ENCODE measurements at regions not wholly inside any gene's neighbourhood (a gene's known extent, or its start where the extent isn't known, plus 50 kb on each side); places are given as distances from the start of the nearest gene placed in this dataset.

GRCh38 chr12:131407221-131408035 lies 303.5 kb upstream of the SFSWAP start:
- TF ChIP-seq, protein P1, sequence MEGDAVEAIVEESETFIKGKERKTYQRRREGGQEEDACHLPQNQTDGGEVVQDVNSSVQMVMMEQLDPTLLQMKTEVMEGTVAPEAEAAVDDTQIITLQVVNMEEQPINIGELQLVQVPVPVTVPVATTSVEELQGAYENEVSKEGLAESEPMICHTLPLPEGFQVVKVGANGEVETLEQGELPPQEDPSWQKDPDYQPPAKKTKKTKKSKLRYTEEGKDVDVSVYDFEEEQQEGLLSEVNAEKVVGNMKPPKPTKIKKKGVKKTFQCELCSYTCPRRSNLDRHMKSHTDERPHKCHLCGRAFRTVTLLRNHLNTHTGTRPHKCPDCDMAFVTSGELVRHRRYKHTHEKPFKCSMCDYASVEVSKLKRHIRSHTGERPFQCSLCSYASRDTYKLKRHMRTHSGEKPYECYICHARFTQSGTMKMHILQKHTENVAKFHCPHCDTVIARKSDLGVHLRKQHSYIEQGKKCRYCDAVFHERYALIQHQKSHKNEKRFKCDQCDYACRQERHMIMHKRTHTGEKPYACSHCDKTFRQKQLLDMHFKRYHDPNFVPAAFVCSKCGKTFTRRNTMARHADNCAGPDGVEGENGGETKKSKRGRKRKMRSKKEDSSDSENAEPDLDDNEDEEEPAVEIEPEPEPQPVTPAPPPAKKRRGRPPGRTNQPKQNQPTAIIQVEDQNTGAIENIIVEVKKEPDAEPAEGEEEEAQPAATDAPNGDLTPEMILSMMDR (IDR thresholded peaks at IDR 0.05; ENCODE audit: control extremely low read depth, extremely low read depth), result no peak
- Histone ChIP-seq H3K27me3 (ENCODE audit: control insufficient read depth in 3 of 3, insufficient read depth in 3 of 3, low read length in 2 of 3) (no peaks in the 10 kb centered on the region), H3K4me3 (no peak overlapping the region), H3K27ac (ENCODE audit: low read depth in 1 of 2, low read length in 1 of 2) (no peak overlapping the region), H3K9ac (ENCODE audit: insufficient read depth in 1 of 2, low read length in 2 of 2) (no peak overlapping the region), H3K9me3 (ENCODE audit: control insufficient read depth in 4 of 4, insufficient read depth in 3 of 4, low read length in 3 of 4) (peaks cover 0 to 3% (median 0%) of the 10 kb centered on the region in 4 donors), H3K36me3 (ENCODE audit: control insufficient read depth in 4 of 4, insufficient read depth in 4 of 4, low read length in 4 of 4) (no peaks in the 10 kb centered on the region), H3K4me1 (ENCODE audit: control insufficient read depth in 5 of 5, insufficient read depth in 5 of 5, low read length in 5 of 5) (peaks cover 0 to 2% (median 0%) of the 10 kb centered on the region in 5 donors)
- 51 to 69% methylated on average over 15 of the region's 15 CpGs for WGBS, 2 donors
- no peak for ATAC-seq (ENCODE audit: insufficient read depth, low FRiP score)
- DNase-seq, result no peak

- 87 to 88% methylated on average over 6 of the region's 6 CpGs for whole genome bisulfite sequencing, 2 donors
- H3K4me1 ChIP-seq (ENCODE audit: control insufficient read depth in 5 of 5, insufficient read depth in 5 of 5, low read length in 5 of 5), result peaks cover 0 to 2% (median 0%) of the 10 kb centered on the region in 5 donors
- no peak for ATAC-seq (ENCODE audit: insufficient read depth, low FRiP score)
These were observed 302.9 kb upstream of the SFSWAP start for GRCh38 chr12:131408036-131408365.

DNA sequence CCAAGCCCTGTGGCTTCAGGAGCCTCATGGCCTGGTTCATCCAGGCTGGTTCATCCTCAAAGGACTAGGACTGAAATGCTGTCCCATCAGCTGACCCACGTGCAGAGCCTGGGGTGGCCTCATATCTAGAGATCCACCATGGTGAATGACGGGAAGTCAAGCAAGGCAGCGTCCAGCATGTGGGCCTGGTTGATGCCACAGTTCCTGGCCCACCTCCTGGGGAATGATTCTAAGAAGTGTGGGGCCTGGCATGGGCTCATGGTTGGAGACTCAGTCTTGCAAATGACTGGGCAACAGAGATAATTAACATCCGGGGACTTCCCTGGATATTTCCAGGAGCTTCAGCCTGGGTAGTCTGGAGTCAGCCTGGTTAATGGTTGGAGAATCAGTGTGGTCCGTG lies 302.4 kb upstream of the SFSWAP start:
- Histone ChIP-seq H3K36me3 (ENCODE audit: control insufficient read depth in 4 of 4, insufficient read depth in 4 of 4, low read length in 4 of 4) (no peaks in the 10 kb centered on the region), H3K4me3 (no peak overlapping the region), H3K9me3 (ENCODE audit: control insufficient read depth in 4 of 4, insufficient read depth in 3 of 4, low read length in 3 of 4) (peaks cover 0 to 3% (median 0%) of the 10 kb centered on the region in 4 donors), H3K9ac (ENCODE audit: insufficient read depth in 1 of 2, low read length in 2 of 2) (no peak overlapping the region), H3K27ac (ENCODE audit: low read depth in 1 of 2, low read length in 1 of 2) (no peak overlapping the region), H3K4me1 (ENCODE audit: control insufficient read depth in 5 of 5, insufficient read depth in 5 of 5, low read length in 5 of 5) (peaks cover 0 to 2% (median 0%) of the 10 kb centered on the region in 5 donors), H3K27me3 (ENCODE audit: control insufficient read depth in 3 of 3, insufficient read depth in 3 of 3, low read length in 2 of 3) (no peaks in the 10 kb centered on the region)
- no peak for DNase-seq
- WGBS, 2 donors, result 69 to 87% methylated on average over 5 of the region's 5 CpGs
- ATAC-seq (ENCODE audit: insufficient read depth, low FRiP score), result no peak
- TF ChIP-seq, protein P1 (IDR thresholded peaks at IDR 0.05; ENCODE audit: control extremely low read depth, extremely low read depth), result no peak

More at GRCh38 chr12:131408036-131408365, 302.9 kb upstream of the SFSWAP start:
- Histone ChIP-seq H3K27me3 (ENCODE audit: control insufficient read depth in 3 of 3, insufficient read depth in 3 of 3, low read length in 2 of 3) (no peaks in the 10 kb centered on the region), H3K4me3 (no peak overlapping the region), H3K27ac (ENCODE audit: low read depth in 1 of 2, low read length in 1 of 2) (no peak overlapping the region), H3K9me3 (ENCODE audit: control insufficient read depth in 4 of 4, insufficient read depth in 3 of 4, low read length in 3 of 4) (peaks cover 0 to 3% (median 0%) of the 10 kb centered on the region in 4 donors), H3K9ac (ENCODE audit: insufficient read depth in 1 of 2, low read length in 2 of 2) (no peak overlapping the region), H3K36me3 (ENCODE audit: control insufficient read depth in 4 of 4, insufficient read depth in 4 of 4, low read length in 4 of 4) (no peaks in the 10 kb centered on the region)
- TF ChIP-seq, protein P1 (IDR thresholded peaks at IDR 0.05; ENCODE audit: control extremely low read depth, extremely low read depth), result no peak
- DNase-seq, result no peak
